ENCODE measurements at regions not wholly inside any gene's neighbourhood (a gene's known extent, or its start where the extent isn't known, plus 50 kb on each side); places are given as distances from the start of the nearest gene placed in this dataset.
"Not testable (repeated sequence)": the region's sequence is repeated elsewhere in the genome, so short reads cannot be mapped to it uniquely, and the experiment has no call there.

DNA sequence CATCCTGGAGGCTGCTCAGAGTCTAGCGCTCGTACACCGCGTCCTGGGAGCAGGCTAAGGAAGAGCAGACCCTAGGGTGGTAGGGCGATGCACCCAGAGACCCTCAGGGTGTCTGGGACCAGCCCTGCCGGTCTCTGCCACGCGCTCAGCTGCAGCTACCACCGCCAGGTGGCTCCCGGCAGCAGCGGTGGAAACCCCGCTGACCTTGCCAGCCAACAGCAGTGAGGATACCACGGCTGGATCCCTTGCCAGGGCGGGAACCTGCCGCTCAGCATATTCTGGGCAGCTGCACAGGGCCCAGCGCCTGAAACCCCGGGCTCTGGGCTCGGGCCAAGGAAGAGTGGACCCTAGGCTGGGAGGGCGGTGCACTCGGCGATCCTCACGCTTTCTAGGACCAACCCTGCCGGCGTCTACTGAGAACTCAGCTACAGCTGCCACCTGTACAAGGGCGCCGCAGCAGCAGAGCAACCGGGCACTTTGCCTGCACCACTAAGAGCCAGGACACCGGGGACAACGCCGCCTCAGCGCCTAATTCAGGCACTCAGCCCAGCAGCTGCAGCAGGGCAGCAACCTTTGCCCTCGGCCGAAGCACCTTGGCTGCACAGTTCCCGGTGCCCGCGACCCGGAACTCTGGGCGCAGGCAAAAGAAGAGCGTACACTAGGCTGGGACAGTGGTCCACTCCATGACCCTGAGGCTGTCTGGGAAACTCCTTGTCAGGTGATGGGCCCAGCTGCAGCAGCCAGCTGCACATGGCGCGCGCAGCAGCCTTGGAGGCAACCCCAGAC, 80.8 kb downstream of the POTEB2 start:
- TF ChIP-seq, protein P1, sequence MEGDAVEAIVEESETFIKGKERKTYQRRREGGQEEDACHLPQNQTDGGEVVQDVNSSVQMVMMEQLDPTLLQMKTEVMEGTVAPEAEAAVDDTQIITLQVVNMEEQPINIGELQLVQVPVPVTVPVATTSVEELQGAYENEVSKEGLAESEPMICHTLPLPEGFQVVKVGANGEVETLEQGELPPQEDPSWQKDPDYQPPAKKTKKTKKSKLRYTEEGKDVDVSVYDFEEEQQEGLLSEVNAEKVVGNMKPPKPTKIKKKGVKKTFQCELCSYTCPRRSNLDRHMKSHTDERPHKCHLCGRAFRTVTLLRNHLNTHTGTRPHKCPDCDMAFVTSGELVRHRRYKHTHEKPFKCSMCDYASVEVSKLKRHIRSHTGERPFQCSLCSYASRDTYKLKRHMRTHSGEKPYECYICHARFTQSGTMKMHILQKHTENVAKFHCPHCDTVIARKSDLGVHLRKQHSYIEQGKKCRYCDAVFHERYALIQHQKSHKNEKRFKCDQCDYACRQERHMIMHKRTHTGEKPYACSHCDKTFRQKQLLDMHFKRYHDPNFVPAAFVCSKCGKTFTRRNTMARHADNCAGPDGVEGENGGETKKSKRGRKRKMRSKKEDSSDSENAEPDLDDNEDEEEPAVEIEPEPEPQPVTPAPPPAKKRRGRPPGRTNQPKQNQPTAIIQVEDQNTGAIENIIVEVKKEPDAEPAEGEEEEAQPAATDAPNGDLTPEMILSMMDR (IDR thresholded peaks at IDR 0.05) = not testable (repeated sequence)
- not testable (repeated sequence) for TF ChIP-seq POLR2A (IDR thresholded peaks at IDR 0.05)

Data from breast epithelium (tissue), 3 donors.